Ascending aorta (tissue), 2 donors: ENCODE measurements at regions not wholly inside any gene's neighbourhood (a gene's known extent, or its start where the extent isn't known, plus 50 kb on each side); places are given as distances from the start of the nearest gene placed in this dataset.

Experiments used
- DNase-seq, 2 donors: peaks; one replicate each; pipeline ENCODE4 v3.0.0-alpha.2; 2019; ENCODE audit warnings: low spot score in 2 of 2
- H3K27ac ChIP-seq, 2 donors: fragments of 200-600 bp; sonication (generic); one replicate each; pipeline ENCODE4 v1.5.1; 2016 to 2017; ENCODE audit warnings: mild to moderate bottlenecking in 1 of 2
- H3K27me3 ChIP-seq: fragments of 200-600 bp; sonication (generic); one replicate; pipeline ENCODE4 v1.5.1; 2017
- H3K36me3 ChIP-seq, 2 donors: fragments of 200-600 bp; sonication (generic); one replicate each; pipeline ENCODE4 v1.5.1; 2016
- H3K4me1 ChIP-seq, 2 donors: fragments of 200-600 bp; sonication (generic); one replicate each; pipeline ENCODE4 v1.5.1; 2016 to 2017; ENCODE audit warnings: mild to moderate bottlenecking in 1 of 2
- H3K4me3 ChIP-seq, 2 donors: fragments of 200-600 bp; sonication (generic); one replicate each; pipeline ENCODE4 v1.5.1; 2016 to 2017; ENCODE audit warnings: mild to moderate bottlenecking in 1 of 2
- H3K9me3 ChIP-seq, 2 donors: fragments of 200-600 bp; sonication (generic); one replicate each; pipeline ENCODE4 v1.5.1; 2016
- CTCF ChIP-seq, 3 experiments: fragments of 200-600 bp in 2 of 3; fragments of 450-650 bp in 1 of 3; sonication (generic) in 2 of 3; IDR thresholded peaks; one replicate each; pipeline ENCODE4 v1.5.1; 2016 to 2019; ENCODE audit warnings: antibody characterized with exemption in 3 of 3, mild to moderate bottlenecking in 1 of 3, moderate library complexity in 1 of 3
- intact Hi-C: fragments of 100-400 bp; cut with DNase I; formaldehyde crosslinking; loops from one replicate; pipeline ENCODE4 v1.15.1; 2023

GRCh38 chr2:71830497-71831192 lies 317.0 kb downstream of the CYP26B1 start:
- no peak for TF ChIP-seq CTCF (IDR thresholded peaks at IDR 0.05)
- H3K4me1 ChIP-seq = peaks cover 4 to 22% of the 10 kb centered on the region in 2 donors
- no peaks in the 10 kb centered on the region for H3K36me3 ChIP-seq
- peaks cover 0 to 8% of the 10 kb centered on the region in 2 donors for H3K9me3 ChIP-seq
- peak overlapping the region; percentile 85 for H3K27ac ChIP-seq
- intact Hi-C loops = loop anchor here (1.0 to 2.0 kb wide), 4 partner anchors 18 to 314 kb away; no protein-coding TSS in a partner anchor
- H3K4me3 ChIP-seq = no peak overlapping the region
- DNase-seq = no peak
- no peaks in the 10 kb centered on the region for H3K27me3 ChIP-seq

DNA sequence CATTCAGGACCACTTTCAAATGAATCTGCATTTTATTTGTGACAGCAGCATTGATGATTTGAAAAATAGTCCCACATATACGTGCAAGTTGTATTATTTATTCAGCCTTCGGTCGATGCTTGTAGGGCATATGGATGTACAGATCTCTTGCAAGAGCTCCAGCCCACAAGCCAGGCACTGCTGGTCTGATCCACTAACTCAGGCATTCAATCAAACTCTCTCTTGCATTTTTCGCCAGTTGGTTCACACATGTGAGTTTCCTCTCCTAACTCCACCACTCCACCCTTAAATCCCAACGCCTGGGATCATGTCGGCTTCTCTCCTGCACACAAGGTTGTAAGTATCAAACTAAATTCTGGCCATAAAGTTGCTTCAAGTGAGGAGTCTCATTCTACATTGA lies 318.7 kb downstream of the CYP26B1 start:
- Histone ChIP-seq H3K4me1 (peaks cover 4 to 22% of the 10 kb centered on the region in 2 donors), H3K27me3 (no peaks in the 10 kb centered on the region), H3K4me3 (no peak overlapping the region), H3K36me3 (no peaks in the 10 kb centered on the region), H3K27ac (no peak overlapping the region), H3K9me3 (peaks cover 0 to 8% of the 10 kb centered on the region in 2 donors)
- no peak for DNase-seq
- intact Hi-C loops = no loop called here
- TF ChIP-seq CTCF (IDR thresholded peaks at IDR 0.05) = no peak

GRCh38 chr2:71827973-71828372 lies 319.7 kb downstream of the CYP26B1 start:
- H3K27me3 ChIP-seq = no peaks in the 10 kb centered on the region
- no peak overlapping the region for H3K4me3 ChIP-seq
- TF ChIP-seq CTCF (IDR thresholded peaks at IDR 0.05) = no peak
- peaks cover 4 to 22% of the 10 kb centered on the region in 2 donors for H3K4me1 ChIP-seq
- H3K9me3 ChIP-seq = peaks cover 0 to 6% of the 10 kb centered on the region in 2 donors
- intact Hi-C loops = no loop called here
- H3K27ac ChIP-seq = no peak overlapping the region
- no peaks in the 10 kb centered on the region for H3K36me3 ChIP-seq
- no peak for DNase-seq

DNA sequence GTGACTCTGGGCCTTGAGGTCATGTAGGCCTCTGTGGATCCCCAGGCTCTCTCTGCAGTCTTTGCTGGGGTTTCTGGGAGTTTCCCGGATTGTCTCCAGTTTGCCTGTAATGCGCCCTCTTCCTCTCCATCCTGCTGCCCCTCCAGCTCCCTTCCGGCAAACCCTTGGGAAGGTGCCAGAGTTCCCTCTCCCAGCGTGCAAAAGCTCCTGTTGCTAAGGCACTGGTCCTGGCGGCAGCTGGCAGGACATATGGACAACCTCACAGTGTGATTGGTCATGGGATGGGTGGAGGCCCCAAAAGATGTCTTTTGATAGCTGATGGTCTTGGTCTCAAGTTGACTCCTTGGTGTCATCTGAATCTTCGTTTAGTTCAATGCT lies 320.1 kb downstream of the CYP26B1 start:
- intact Hi-C loops = no loop called here
- H3K27me3 ChIP-seq = no peaks in the 10 kb centered on the region
- no peak for TF ChIP-seq CTCF (IDR thresholded peaks at IDR 0.05)
- H3K4me3 ChIP-seq = no peak overlapping the region
- no peak overlapping the region for H3K27ac ChIP-seq
- peaks cover 0 to 1% of the 10 kb centered on the region in 2 donors for H3K9me3 ChIP-seq
- H3K4me1 ChIP-seq = peaks cover 4 to 22% of the 10 kb centered on the region in 2 donors
- DNase-seq = no peak
- H3K36me3 ChIP-seq = no peaks in the 10 kb centered on the region

GRCh38 chr2:71826826-71827523 lies 320.7 kb downstream of the CYP26B1 start:
- Histone ChIP-seq H3K9me3 (no peaks in the 10 kb centered on the region), H3K27ac (no peak overlapping the region), H3K4me3 (no peak overlapping the region), H3K27me3 (no peaks in the 10 kb centered on the region), H3K36me3 (no peaks in the 10 kb centered on the region), H3K4me1 (peaks cover 4 to 22% of the 10 kb centered on the region in 2 donors)
- intact Hi-C loops = no loop called here
- TF ChIP-seq CTCF (IDR thresholded peaks at IDR 0.05) = no peak
- DNase-seq = no peak
